NCI-H1436 (cell line): ENCODE measurements at regions not wholly inside any gene's neighbourhood (a gene's known extent, or its start where the extent isn't known, plus 50 kb on each side); places are given as distances from the start of the nearest gene placed in this dataset.
"Not testable (repeated sequence)": the region's sequence is repeated elsewhere in the genome, so short reads cannot be mapped to it uniquely, and the experiment has no call there.

Experiments
- DNase-seq: peaks from one replicate; lab custom pipeline; 2025; lab: John Stamatoyannopoulos, UW

DNA sequence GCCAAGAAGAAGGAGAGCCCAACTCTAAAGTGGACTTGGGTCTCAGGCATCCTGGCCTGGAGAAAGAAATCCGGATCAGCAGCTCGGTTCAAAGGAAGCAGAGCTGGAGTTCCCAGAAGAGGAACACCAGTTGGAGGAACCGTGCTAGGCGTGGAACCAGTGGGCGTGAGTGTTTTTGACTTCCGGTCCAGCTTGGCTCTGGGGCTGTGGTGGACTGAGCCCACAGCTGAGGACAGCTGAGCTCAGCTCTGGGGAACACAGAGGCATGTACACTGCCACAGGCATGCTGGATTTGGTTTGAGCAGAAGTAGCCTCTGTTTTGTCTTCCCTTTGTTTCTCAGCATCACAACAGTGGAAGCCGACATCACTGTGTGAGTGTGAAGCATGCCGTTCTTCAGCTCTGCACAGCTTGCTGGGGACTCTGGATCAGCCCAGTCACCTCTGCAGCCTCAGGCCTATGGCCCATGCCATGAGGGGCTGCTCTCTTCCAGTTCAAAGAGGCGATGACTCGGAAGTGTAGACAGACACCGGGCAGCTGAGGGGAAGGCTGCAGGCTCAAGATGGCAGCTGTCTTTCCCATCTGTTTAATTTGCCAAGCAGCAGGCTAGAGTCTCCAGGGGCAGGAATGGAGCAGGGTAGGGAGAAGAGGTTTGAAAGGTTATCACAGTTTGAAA is 185.8 kb upstream of the UBE3A start:
- DNase-seq, result no peak

GRCh38 chr15:25623708-25624107 is 184.9 kb upstream of the UBE3A start:
- DNase-seq, result no peak

- DNase-seq, result no peak
These were observed 181.6 kb upstream of the UBE3A start for GRCh38 chr15:25620466-25620865.

GRCh38 chr15:25619761-25620160 is 180.9 kb upstream of the UBE3A start:
- DNase-seq, result no peak

- DNase-seq, result no peak
These were observed 180.3 kb upstream of the UBE3A start for GRCh38 chr15:25619076-25619475.

- DNase-seq, result no peak
These were observed 179.3 kb upstream of the UBE3A start for GRCh38 chr15:25618161-25618560.

DNA sequence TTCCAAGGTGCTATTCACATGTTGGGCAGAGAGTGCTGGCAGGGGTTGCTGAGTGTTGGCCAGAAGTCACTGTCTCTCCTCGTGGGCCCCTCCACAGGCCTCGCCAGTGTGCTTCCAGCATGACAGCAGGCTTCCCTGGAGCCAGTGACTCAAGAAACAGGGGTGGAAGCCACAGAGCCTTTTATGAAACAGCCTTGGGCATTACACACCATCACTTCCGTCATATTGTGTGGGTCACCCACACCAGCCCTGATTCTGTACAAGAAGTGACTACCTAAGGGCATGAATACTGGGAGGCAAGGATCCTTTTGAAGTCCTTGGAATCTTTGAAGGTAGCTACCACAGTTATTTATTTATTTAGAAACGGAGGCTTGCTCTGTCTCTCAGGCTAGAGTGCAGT is 177.6 kb upstream of the UBE3A start:
- DNase-seq, result no peak

GRCh38 chr15:25613134-25613533 is 174.3 kb upstream of the UBE3A start:
- no peak for DNase-seq

GRCh38 chr15:25611603-25612002 is 172.8 kb upstream of the UBE3A start:
- DNase-seq, result no peak

DNA sequence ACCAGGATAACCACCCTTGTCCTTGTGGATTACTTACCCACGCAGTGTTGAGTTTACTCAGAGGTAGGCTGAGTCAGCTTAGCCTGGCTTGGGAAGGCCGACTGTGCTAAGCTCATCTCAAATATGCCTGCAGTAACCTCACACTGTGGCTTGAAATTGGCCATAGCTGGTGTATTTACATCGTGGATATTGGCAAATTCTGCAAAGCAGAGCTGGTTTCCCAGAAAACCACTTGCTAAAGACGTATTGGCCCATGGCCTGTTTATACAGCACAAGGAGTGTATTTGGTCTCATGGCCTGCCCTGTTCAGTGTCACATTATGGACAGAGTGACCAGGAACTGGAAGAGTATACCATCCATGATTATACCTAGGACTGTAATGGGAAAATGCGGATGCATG is 170.5 kb upstream of the UBE3A start:
- DNase-seq, result no peak

DNA sequence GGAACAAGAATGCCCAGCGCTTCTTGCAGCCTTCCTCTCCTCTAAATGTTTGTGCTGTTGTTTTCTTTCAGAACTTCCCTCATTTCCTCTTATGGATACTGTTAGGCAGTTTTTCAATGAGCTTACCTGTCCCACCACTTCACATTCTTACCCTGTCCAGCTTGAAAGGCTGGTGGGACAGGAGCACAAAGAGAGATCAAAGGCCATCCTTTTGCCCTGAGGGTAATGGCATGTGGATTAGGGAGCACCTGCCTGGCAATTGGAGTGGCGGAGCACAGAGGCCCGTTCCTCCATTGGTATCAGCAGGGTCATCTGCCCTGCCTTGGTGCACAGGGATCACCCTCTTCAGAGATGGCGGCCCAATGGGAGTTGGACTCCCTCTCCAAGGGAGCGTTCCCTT is 170.1 kb upstream of the UBE3A start:
- DNase-seq, result no peak

- no peak for DNase-seq
These were observed 166.3 kb upstream of the UBE3A start for GRCh38 chr15:25605151-25605550.

DNA sequence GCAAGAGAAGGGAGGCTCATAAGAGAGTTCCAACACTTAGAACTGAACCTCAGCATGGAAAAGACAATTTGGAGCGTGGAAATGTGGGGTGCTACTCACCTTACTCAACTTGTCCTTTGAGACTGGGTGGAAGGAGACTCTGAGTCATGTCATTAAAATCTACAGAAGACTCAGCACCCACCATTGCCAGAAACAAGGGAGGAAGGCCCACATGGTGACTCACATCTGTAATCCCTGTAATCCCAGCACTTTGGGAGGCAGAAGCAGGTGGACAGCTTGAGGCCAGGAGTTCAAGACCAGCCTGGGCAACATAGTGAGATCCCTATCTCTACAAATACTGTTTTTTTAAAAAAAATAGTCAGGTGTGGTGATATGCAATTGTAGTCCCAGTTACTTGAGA is 161.9 kb upstream of the UBE3A start:
- DNase-seq, result no peak

DNA sequence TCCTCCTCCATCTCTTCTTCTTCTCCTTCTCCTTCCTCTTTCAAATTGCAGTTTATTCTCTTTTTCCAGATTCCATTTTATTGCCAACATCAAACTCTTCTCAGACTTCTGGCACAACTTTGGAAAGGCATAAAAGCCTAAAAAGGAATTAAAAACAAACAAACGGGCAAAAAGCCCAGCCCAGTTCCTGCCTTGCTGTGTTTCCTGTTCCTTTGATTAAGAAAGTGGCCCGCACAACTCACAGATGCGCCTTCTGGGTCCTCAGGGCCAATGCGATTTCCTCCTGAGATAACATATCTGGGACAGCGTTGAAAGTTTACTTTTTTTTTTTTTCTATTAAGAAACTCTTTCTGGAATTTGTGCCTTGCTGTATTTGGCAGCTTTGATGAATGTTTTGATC is 158.7 kb upstream of the UBE3A start:
- no peak for DNase-seq

GRCh38 chr15:25596644-25597562 is 158.1 kb upstream of the UBE3A start:
- DNase-seq, result no peak

- no peak for DNase-seq
These were observed 149.0 kb upstream of the UBE3A start for GRCh38 chr15:25587616-25588340.

- DNase-seq, result no peak
These were observed 144.1 kb upstream of the UBE3A start for GRCh38 chr15:25582886-25583285.

DNA sequence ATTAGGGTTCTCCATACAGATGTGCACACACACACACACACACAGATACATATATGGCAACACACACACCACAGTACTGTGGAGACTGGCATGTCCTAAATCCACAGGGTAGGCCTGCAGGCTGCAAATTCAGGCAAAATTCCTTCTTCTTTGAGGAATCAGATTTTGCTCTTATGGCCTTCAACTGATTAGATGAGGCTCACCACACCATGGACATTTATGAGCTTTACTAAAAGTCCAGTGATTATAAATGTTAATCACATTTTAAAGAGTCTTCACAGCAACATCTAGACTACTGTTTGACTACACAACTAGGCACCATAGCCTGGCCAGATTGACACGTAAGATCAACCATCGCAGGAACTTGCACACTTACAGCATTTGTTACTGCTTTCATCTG is 140.3 kb upstream of the UBE3A start:
- DNase-seq, result no peak

DNA sequence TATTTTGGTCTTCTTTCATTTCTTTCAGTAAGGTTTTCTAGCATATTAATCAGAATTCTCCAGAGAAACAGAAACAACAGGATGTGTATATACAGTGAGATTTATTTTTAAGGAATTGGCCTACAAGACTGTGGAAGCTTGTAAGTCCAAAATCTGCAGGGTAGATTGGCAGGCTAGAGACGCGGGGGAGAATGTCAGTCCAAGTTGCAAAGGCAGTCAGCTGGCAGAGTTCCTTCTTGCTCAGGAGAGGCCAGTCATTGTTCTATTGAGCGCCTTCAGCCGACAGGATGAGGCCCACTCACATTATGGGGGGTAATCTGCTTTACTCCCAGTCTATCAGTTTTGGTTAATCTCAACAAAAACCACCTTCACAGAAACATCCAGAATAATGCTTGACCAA is 133.4 kb upstream of the UBE3A start:
- no peak for DNase-seq

GRCh38 chr15:25568751-25569150 is 129.9 kb upstream of the UBE3A start:
- DNase-seq, result no peak

- not testable (repeated sequence) for DNase-seq
These were observed 127.7 kb upstream of the UBE3A start for GRCh38 chr15:25566545-25566944.

GRCh38 chr15:25565470-25566264 is 126.8 kb upstream of the UBE3A start:
- no peak for DNase-seq
